OCI-LY7 (cell line): ENCODE measurements at regions not wholly inside any gene's neighbourhood (a gene's known extent, or its start where the extent isn't known, plus 50 kb on each side); places are given as distances from the start of the nearest gene placed in this dataset.

Experiments used
- CTCF ChIP-seq: fragments of 200-600 bp; sonication (generic); conservative IDR thresholded peaks from 2 replicates; pipeline ENCODE4 v1.5.1; 2014; ENCODE audit warnings: mild to moderate bottlenecking, antibody characterized with exemption, low read length, moderate library complexity, mixed read lengths
- EZH2phosphoT487 ChIP-seq: fragments of 200-600 bp; sonication (generic); IDR thresholded peaks from 2 replicates; pipeline ENCODE4 v1.6.1; 2018; ENCODE audit warnings: low read depth, borderline replicate concordance, mild to moderate bottlenecking, mixed run types, antibody characterized with exemption, low read length, moderate library complexity, mixed read lengths

- TF ChIP-seq CTCF, result no peak
- TF ChIP-seq EZH2phosphoT487, result no peak
Observed at GRCh38 chr6:141426400-141426980, 706.2 kb upstream of the GJE1 start.
